22Rv1 (cell line): ENCODE measurements at regions not wholly inside any gene's neighbourhood (a gene's known extent, or its start where the extent isn't known, plus 50 kb on each side); places are given as distances from the start of the nearest gene placed in this dataset.

Experiments used
- H3K27ac ChIP-seq: fragments of 450-650 bp; 2 replicates; pipeline ENCODE4 v1.5.1; 2017
- CTCF ChIP-seq: fragments of 450-650 bp; IDR thresholded peaks from 2 replicates; pipeline ENCODE4 v1.5.1; 2017; ENCODE audit warnings: mild to moderate bottlenecking
- ZFX ChIP-seq: fragments of 450-650 bp; IDR thresholded peaks from 2 replicates; pipeline ENCODE4 v1.6.1; 2017; ENCODE audit warnings: antibody characterized with exemption, borderline replicate concordance

DNA sequence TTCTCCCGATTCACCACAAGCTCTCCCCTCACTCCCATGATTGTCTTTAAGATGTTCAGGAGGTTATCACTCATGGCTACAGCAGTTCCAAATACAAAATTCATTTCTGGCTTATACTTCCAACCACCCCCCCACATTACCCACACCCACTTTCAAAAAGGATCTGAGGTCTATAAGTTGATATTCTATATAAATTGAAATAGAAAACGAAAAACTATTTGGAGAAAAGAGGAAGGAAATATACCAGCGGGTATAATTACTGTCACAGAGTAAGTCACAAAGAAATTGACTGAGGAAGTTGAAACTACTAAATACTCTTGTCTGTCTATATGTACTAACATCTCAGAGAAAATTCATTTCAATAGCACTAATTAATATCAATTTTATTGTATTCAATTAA, 112.7 kb upstream of the TNFAIP3 start:
- H3K27ac ChIP-seq = no peak overlapping the region
- TF ChIP-seq CTCF = no peak
- TF ChIP-seq ZFX = no peak

- TF ChIP-seq CTCF = no peak
- TF ChIP-seq ZFX = no peak
- H3K27ac ChIP-seq = no peak overlapping the region
These were observed 112.2 kb upstream of the TNFAIP3 start for GRCh38 chr6:137754866-137755265.

GRCh38 chr6:137755284-137755683, 111.8 kb upstream of the TNFAIP3 start:
- TF ChIP-seq ZFX (no peak), CTCF (no peak)
- H3K27ac ChIP-seq = no peak overlapping the region

DNA sequence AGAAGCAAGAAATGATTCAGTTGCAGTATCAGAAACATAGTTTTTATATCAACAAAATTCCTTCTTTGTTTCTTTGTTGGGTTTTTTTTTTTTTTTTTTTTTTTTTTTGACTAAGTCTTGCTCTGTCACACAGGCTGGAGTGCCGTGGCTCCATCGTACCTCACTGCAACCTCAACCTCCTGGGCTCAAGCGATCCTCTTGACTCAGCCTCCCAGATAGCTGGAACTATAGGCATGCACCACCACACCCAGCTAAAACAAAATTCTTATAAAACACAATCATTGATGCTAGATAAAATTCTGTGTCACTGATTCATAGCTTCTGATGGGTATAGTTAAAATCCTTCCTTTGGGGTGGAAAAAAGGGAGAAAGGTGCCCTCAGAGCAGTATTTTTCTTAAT, 110.3 kb upstream of the TNFAIP3 start:
- TF ChIP-seq CTCF (no peak), ZFX (no peak)
- H3K27ac ChIP-seq = no peak overlapping the region

GRCh38 chr6:137758661-137759060, 108.4 kb upstream of the TNFAIP3 start:
- TF ChIP-seq ZFX = no peak
- no peak overlapping the region for H3K27ac ChIP-seq

DNA sequence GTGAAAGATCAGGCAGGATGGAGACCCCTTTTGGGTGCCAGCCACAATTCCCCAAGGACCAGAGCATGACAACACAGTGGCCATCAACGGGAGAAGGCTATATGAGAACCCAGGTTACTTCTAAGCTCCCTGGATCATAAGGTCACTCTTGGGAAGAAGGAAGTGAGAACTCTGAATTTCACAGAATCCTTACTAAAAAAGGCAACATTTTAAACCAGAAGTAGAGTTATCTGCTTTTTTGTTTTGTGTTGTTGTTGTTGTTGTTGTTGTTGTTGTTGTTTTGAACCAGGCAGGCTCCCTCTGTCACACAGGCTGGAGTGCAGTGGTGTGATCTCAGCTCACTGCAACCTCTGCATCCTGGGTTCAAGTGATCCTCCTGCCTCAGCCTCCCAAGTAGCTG, 107.4 kb upstream of the TNFAIP3 start:
- H3K27ac ChIP-seq = no peak overlapping the region
- TF ChIP-seq CTCF (no peak), ZFX (no peak)

DNA sequence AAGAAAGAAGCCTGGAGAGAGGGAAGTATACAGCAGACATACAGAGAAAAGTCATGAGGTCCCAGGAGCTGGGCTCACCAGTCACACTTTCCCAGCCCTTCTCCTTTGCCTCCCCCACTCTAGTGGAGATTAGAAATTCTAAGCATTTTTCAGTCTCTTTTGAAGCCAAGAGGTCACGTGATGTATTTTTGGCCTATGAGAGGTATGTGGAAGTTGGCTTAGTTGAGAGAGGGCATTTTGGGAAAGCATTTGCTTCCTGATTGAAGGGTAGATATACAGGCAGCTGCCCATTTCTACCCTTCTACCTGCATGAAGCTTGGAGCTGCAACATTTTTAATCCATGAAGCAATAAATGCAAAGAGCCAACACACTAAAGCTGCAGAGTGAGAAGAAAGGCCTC, 106.0 kb upstream of the TNFAIP3 start:
- H3K27ac ChIP-seq = no peak overlapping the region
- TF ChIP-seq ZFX (no peak), CTCF (no peak)

GRCh38 chr6:137761487-137761886, 105.6 kb upstream of the TNFAIP3 start:
- TF ChIP-seq ZFX = no peak
- no peak for TF ChIP-seq CTCF
- no peak overlapping the region for H3K27ac ChIP-seq
